ENCODE measurements at regions not wholly inside any gene's neighbourhood (a gene's known extent, or its start where the extent isn't known, plus 50 kb on each side); places are given as distances from the start of the nearest gene placed in this dataset.
"Not testable (repeated sequence)": the region's sequence is repeated elsewhere in the genome, so short reads cannot be mapped to it uniquely, and the experiment has no call there.

DNA sequence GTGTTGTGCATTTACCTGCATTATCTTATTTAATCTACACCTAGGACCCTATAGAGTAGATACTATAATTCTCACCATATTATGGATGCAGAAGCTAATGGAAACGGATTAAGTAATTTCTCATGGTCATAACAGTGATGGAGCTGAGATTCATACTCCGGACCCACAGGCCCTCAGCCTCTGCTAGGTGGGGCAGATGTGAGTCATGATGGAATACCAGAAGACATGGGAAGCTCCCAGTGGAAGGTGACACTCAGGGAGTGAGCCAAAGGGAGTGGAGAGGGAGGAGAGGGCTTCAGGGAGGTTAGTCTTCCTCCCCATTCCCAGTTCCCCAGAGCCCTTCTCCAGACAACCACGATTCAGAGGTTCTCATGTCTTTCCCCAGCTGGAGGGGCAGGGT lies 65.2 kb upstream of the GPR6 start:
- ATAC-seq (no peak), FAIRE-seq (no peak), DNase-seq (ENCODE audit: low read depth in 1 of 2, low spot score in 1 of 2) (no peak)
- 21% methylated on average over 3 of the region's 3 CpGs for WGBS (ENCODE audit: missing lambda C conversion rate)
- Histone ChIP-seq H3K27ac (no peak overlapping the region), H3K4me1 (no peaks in the 10 kb centered on the region), H3K4me3 (no peak overlapping the region), H3K9me3 (no peaks in the 10 kb centered on the region), H3K4me2 (no peak overlapping the region)
- POLR2A ChIA-PET, result no interaction called here
- TF ChIP-seq, protein P1, sequence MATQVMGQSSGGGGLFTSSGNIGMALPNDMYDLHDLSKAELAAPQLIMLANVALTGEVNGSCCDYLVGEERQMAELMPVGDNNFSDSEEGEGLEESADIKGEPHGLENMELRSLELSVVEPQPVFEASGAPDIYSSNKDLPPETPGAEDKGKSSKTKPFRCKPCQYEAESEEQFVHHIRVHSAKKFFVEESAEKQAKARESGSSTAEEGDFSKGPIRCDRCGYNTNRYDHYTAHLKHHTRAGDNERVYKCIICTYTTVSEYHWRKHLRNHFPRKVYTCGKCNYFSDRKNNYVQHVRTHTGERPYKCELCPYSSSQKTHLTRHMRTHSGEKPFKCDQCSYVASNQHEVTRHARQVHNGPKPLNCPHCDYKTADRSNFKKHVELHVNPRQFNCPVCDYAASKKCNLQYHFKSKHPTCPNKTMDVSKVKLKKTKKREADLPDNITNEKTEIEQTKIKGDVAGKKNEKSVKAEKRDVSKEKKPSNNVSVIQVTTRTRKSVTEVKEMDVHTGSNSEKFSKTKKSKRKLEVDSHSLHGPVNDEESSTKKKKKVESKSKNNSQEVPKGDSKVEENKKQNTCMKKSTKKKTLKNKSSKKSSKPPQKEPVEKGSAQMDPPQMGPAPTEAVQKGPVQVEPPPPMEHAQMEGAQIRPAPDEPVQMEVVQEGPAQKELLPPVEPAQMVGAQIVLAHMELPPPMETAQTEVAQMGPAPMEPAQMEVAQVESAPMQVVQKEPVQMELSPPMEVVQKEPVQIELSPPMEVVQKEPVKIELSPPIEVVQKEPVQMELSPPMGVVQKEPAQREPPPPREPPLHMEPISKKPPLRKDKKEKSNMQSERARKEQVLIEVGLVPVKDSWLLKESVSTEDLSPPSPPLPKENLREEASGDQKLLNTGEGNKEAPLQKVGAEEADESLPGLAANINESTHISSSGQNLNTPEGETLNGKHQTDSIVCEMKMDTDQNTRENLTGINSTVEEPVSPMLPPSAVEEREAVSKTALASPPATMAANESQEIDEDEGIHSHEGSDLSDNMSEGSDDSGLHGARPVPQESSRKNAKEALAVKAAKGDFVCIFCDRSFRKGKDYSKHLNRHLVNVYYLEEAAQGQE (IDR thresholded peaks at IDR 0.05), result no peak
- no peak for TF ChIP-seq HOXB5 (CRISPR knock-in tag; IDR thresholded peaks at IDR 0.05)
- CTCF ChIA-PET, result interaction anchor here (1.1 kb wide), 1 partner anchor 127 kb away, joined by 3 read pairs; no protein-coding TSS in a partner anchor

DNA sequence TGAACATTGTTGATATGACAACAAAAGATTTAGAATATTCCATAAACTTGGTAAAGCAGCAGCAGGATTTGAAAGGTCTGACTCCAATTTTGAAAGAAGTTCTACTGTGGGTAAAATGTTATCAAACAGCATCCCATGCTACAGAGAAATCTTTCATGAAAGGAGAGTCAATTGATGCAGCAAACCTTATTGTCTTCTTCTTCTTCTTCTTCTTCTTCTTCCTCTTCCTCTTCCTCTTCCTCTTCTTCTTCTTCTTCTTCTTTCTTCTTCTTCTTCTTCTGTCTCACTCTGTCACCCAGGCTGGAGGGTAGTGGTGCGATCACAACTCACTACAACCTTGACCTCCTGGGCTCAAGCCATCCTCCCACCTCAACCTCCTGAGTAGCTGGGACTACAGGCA lies 62.4 kb upstream of the GPR6 start:
- CTCF ChIA-PET, result interaction anchor here (0.6 kb wide), 1 partner anchor 88 kb away, joined by 3 read pairs; no protein-coding TSS in a partner anchor
- WGBS (ENCODE audit: missing lambda C conversion rate), result 75% methylated on average over 1 of the region's 1 CpG
- H3K27ac ChIP-seq; POLR2A ChIA-PET; DNase-seq (ENCODE audit: low read depth in 1 of 2, low spot score in 1 of 2); H3K4me1 ChIP-seq; H3K4me3 ChIP-seq; ATAC-seq; H3K4me2 ChIP-seq; H3K9me3 ChIP-seq; FAIRE-seq: not testable (repeated sequence)

- FAIRE-seq (no peak), ATAC-seq (no peak), DNase-seq (ENCODE audit: low read depth in 1 of 2, low spot score in 1 of 2) (no peak)
- no peak overlapping the region for H3K4me2 ChIP-seq
- no peak overlapping the region for H3K4me3 ChIP-seq
- H3K27ac ChIP-seq, result no peak overlapping the region
- 33% methylated on average over 4 of the region's 4 CpGs for WGBS (ENCODE audit: missing lambda C conversion rate)
- no peaks in the 10 kb centered on the region for H3K9me3 ChIP-seq
- CTCF ChIA-PET, result no interaction called here
- TF ChIP-seq HOXA7 (CRISPR knock-in tag; IDR thresholded peaks at IDR 0.05) (no peak), RCOR1 (IDR thresholded peaks at IDR 0.05; ENCODE audit: low read depth, low read length) (no peak), USF2 (IDR thresholded peaks at IDR 0.05) (no peak), NR3C1 (IDR thresholded peaks at IDR 0.05) (no peak), MAFK (IDR thresholded peaks at IDR 0.05; ENCODE audit: partially characterized antibody) (peak; percentile 43)
- POLR2A ChIA-PET, result no interaction called here
- H3K4me1 ChIP-seq, result no peaks in the 10 kb centered on the region
Observed at GRCh38 chr6:109916759-109917158, 61.4 kb upstream of the GPR6 start.

DNA sequence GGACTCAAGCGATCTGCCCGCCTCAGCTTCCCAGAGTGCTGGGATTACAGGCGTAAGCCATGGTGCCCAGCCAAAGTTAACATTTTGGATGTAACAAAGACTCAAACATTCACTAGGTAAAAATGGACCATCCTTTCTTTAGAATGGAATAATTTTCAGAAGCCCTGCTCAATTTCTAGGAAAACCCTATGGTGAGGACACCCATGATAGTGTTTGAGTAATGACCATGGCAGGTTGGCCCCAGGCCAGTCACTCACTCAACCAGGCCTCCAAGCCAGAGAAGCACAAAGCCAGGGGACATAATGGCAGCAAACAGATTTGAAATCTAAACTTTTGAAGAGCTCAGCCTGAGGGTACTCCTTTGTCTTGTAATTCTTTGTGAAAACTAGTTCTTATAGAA lies 59.9 kb upstream of the GPR6 start:
- WGBS (ENCODE audit: missing lambda C conversion rate), result 90% methylated on average over 3 of the region's 3 CpGs
- no peak for DNase-seq (ENCODE audit: low read depth in 1 of 2, low spot score in 1 of 2)
- no peak overlapping the region for H3K4me2 ChIP-seq
- no peaks in the 10 kb centered on the region for H3K4me1 ChIP-seq
- no peak for ATAC-seq
- H3K4me3 ChIP-seq, result no peak overlapping the region
- TF ChIP-seq POLR2A (IDR thresholded peaks at IDR 0.05; ENCODE audit: low read length), result no peak
- TF ChIP-seq NPAS2 (CRISPR knock-in tag; IDR thresholded peaks at IDR 0.05; ENCODE audit: borderline replicate concordance), result no peak
- TF ChIP-seq TP53 (CRISPR knock-in tag; IDR thresholded peaks at IDR 0.05), result no peak
- TF ChIP-seq, protein P2, sequence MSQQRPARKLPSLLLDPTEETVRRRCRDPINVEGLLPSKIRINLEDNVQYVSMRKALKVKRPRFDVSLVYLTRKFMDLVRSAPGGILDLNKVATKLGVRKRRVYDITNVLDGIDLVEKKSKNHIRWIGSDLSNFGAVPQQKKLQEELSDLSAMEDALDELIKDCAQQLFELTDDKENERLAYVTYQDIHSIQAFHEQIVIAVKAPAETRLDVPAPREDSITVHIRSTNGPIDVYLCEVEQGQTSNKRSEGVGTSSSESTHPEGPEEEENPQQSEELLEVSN (IDR thresholded peaks at IDR 0.05; ENCODE audit: borderline replicate concordance, low read depth), result no peak
- TF ChIP-seq JUN (IDR thresholded peaks at IDR 0.05), result no peak
- TF ChIP-seq RARB (CRISPR knock-in tag; IDR thresholded peaks at IDR 0.05), result no peak
- no peak for TF ChIP-seq SMC3 (IDR thresholded peaks at IDR 0.05)
- TF ChIP-seq, protein P3, sequence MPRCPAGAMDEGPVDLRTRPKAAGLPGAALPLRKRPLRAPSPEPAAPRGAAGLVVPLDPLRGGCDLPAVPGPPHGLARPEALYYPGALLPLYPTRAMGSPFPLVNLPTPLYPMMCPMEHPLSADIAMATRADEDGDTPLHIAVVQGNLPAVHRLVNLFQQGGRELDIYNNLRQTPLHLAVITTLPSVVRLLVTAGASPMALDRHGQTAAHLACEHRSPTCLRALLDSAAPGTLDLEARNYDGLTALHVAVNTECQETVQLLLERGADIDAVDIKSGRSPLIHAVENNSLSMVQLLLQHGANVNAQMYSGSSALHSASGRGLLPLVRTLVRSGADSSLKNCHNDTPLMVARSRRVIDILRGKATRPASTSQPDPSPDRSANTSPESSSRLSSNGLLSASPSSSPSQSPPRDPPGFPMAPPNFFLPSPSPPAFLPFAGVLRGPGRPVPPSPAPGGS (IDR thresholded peaks at IDR 0.05), result no peak
- TF ChIP-seq, protein P1 (IDR thresholded peaks at IDR 0.05), result no peak
- no peak for TF ChIP-seq TFCP2L1 (CRISPR knock-in tag; IDR thresholded peaks at IDR 0.05)
- no peak for TF ChIP-seq FOXS1 (CRISPR knock-in tag; IDR thresholded peaks at IDR 0.05)
- H3K9me3 ChIP-seq, result no peaks in the 10 kb centered on the region
- ChIA-PET CTCF (interaction anchor here (0.7 kb wide), 1 partner anchor 122 kb away, joined by 4 read pairs; no protein-coding TSS in a partner anchor), POLR2A (no interaction called here)
- FAIRE-seq, result no peak
- no peak overlapping the region for H3K27ac ChIP-seq
